Testis (tissue), 2 donors: ENCODE measurements at regions not wholly inside any gene's neighbourhood (a gene's known extent, or its start where the extent isn't known, plus 50 kb on each side); places are given as distances from the start of the nearest gene placed in this dataset.

Experiments used
- CTCF ChIP-seq, 3 experiments: fragments of 450-650 bp in 2 of 3; fragments of 200-600 bp in 1 of 3; sonication (generic) in 1 of 3; IDR thresholded peaks; one replicate each; pipeline ENCODE4 v1.5.1; 2016 to 2019; ENCODE audit warnings: antibody characterized with exemption in 3 of 3, mild to moderate bottlenecking in 2 of 3, moderate library complexity in 1 of 3
- POLR2A ChIP-seq: fragments of 450-650 bp; IDR thresholded peaks from one replicate; pipeline ENCODE4 v1.6.1; 2017; ENCODE audit warnings: antibody characterized with exemption, mild to moderate bottlenecking, moderate library complexity

- TF ChIP-seq POLR2A (no peak), CTCF (IDR thresholded peaks at IDR 0.05) (no peak)
These were observed 293.5 kb downstream of the RNF144A start for GRCh38 chr2:7210712-7211111.
